ENCODE measurements at regions not wholly inside any gene's neighbourhood (a gene's known extent, or its start where the extent isn't known, plus 50 kb on each side); places are given as distances from the start of the nearest gene placed in this dataset.
"Not testable (repeated sequence)": the region's sequence is repeated elsewhere in the genome, so short reads cannot be mapped to it uniquely, and the experiment has no call there.

DNA sequence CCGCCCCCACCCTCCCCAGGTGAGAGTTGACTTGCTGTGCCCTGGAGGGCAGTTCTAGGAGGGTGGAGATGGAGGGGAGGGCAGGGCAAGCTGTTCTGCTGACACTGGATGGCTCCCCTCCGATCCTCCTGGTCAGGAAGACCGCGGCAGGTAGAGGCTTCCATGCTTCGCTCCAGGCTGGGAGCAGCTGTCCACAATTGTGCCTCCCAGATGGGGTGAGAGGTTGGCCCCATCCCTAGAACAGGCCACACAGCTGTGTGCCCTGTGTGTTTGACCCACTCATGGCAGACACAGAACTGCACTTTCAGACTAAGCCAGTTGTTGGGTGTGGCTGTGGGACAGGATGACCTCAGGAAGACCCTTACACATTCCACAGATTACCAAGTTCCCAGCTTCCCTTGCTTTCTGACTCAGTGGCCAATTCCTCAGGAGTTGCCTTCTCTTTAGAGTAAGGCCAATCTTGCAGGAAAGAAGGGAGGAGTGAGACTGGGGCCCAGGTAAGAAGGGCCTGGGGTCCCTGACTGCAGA is 72.1 kb upstream of the HSPA9 start:
- no peak for DNase-seq

DNA sequence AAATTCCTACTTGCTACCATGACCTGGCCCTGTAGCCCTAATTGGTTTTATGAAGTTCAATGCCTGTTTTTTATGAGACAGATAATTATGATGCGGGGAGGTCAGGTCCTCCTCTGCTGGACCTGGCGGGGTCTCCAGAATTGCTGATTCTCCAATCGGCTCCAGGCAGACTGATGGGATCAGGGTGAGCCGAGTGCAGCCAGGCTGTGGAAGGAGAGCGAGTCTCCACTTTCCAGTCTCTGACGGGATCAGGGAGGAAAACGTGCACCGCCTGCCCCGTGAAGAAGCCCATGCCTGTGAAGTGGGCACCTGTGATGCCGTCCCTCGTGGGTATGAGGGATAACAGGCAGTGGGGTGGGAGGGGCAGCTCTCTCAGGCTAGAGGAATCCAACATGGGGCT is 71.5 kb upstream of the HSPA9 start:
- DNase-seq, result no peak

DNA sequence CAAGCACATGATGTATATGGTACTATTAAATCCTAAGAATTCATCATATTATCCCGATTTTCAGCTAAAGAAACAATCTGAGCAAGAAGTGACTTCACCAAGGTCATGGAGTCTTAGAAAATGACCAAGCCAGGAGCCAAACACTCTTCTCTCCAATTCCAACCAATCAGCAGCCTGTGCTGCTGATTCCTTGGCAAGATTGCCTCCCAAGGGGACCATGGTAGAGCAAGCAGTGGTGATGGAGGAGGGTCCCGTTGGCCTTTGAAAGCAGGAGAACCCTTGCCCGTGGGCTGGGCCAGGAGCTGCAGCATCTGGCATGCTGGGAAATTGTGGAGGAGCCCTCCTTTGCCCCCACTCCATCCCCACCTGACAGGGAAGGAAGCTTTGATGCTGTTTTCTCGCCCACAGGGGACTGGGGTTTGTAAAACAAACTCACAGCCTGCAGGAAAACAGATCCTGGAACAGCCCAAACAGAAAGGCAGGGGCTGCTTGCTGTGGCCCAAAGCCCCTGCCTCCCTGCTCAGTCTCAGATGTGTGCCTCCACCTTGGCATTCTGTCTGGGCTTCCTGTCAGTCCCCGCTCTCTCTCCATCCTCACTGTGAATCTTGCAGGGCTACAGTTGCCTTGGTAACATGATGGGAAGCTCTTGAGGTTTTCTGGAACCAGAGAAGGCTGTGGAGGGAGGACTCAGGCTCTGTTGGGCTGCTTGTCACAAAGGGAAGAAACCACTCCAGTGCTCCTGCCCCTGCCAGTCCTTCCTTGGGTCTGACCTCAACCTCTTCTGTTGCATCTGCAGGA is 70.8 kb upstream of the HSPA9 start:
- no peak for DNase-seq

DNA sequence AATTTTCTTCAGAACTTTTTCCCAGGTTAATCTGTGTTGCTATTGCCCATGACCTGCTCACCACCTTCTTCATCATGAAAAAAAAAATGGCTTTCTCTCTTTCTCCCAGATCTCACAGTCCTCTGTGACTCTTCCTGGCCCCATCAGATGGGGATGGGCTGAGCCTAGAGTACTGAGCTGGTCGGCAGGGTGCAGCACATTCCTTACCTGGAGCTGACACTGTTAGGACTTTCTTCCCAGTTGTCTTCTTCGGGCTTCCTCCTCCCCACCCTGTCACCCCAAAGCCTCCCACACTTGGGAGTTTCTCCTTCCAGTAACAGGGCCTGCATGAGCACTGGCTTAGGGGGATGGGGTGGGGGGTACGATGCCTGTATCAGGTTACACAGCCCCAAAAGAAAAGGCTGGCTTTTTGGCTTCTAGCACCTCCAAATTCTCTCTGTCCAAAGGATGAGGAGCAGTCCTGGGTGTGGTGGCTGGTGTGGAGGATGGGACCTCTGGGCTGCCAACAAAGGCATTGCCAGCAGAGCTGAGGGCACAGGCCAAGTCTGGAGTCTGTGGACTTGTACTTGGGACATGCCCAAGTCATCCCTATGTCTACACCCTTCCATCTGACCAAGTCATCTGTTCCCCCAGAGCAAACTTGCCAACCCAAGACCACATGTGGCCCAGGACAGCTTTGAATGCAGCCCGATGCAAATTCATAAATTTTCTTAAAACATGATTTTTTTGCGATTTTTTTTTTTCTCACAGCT is 68.0 kb upstream of the HSPA9 start:
- DNase-seq, result no peak

DNA sequence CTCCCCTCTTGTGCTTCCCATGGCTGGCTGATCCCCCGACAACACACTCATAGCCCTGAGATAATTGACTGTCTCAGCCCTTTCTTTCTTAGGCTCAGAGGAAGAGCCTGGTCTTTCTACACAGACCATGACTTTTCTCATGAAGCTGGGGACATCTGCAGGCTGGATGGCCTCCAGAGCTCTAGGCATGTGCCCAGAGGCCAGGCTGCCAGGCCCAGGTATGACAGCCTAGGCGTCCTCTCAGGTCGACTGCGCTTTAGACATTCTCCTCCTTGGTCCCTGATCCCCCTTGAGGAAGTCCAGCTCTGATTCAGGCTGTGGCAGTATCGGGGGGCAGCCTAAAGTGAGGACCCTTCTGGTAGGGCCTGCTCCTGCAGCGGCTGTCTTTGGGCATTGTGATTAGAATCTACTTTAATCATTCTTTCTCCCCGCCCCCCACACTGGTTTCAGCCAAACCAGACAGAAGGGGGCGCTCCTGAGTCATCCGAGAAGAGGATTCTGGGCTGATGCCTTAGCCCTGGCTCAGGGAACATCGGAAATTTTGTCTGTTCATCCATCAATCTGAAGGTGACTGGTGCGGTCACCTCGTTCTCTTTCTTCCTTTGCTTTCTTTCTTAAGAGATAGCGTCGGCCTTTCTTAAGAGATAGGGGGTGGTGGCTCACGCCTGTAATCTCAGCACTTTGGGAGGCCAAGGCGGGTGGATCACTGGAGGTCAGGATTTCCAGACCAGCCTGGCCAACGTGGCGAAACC is 66.5 kb upstream of the HSPA9 start:
- peak; percentile 56 for DNase-seq

DNA sequence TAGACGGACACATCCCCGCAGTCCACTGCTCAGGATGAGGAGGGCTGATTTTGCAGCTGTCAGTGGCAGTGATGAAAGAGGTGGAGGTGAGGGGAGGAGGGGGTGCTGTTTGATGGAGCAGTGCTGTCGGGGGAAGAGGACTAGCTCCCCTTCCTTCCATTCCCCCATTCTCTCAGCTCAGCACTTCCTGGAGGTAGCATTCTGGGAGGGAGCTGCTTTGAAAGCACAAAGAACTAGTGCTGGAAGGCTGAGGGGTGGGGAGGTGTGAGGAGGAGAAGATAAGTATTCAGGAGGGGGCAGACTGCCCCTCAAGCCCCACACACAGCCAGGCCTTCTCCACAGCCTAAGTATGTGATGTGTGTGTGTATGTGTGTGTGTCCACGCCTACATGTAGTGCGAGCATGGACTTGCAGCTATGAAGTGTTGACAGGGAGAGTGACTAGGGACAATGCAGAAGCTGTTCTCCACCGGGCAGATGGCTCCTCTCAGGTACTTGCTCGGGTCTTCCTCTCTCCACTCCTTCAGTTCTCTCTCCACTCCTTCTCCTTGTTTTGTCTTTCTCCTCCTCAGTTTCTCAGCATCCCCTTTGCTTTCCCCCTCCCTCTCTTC is 65.5 kb upstream of the HSPA9 start:
- DNase-seq, result no peak

DNA sequence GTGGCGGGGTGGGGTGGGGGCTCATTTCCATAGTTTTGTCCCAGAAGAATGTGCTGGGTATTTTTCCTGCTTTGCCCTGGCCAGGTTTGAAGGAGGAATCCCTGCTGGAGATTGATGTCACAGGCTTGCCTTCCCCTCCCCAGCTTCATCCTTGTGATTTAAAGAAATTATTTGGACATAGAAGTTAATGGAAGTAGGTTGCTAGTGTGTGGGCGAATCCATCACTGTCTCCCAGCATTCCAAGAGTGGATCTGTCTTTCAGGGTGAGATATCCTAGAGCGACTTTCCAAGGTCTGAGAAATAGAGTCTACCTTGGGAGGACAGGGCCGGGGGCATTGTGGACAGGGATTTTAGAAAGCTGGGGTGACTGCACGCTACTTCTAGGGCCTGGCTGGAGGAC is 64.9 kb upstream of the HSPA9 start:
- no peak for DNase-seq

DNA sequence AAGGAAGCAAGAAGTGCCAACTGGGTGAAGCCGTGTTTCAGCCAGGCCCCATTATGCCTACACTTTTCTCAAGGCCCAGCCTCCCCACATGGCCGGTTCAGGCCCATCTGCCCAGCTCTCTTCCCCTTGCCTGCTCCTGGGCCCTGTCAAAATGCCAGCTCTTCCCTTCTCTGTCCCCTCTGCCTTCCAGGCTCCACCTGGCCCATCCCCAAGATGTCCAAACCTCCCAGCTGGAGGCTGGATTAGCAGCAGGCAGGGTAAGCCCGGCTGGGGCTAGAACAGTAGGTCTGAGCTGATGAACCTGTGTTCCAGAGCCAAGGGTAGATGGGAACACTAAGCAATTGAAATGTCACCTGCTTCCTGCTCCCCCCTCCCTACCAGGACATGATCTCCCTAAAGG is 64.1 kb upstream of the HSPA9 start:
- DNase-seq, result no peak

DNA sequence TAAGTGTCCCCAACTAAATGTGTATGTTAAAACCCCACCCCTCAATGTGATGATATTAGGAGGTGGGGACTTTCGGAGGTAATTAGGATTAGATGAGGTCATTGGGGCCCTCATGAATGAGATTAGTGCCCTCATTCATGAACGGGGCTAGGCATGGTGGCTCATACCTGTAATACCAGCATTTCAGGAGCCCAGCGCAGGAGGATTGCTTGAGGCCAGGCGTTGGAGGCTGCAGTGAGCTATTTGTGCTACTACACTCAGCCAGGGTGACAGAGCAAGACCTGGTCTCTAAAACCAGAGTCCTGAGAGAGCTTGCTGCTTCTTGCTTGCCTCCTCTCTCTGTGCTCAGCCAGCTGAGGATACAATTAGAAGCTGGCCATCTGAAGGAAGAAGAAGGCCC is 62.1 kb upstream of the HSPA9 start:
- no peak for DNase-seq

DNA sequence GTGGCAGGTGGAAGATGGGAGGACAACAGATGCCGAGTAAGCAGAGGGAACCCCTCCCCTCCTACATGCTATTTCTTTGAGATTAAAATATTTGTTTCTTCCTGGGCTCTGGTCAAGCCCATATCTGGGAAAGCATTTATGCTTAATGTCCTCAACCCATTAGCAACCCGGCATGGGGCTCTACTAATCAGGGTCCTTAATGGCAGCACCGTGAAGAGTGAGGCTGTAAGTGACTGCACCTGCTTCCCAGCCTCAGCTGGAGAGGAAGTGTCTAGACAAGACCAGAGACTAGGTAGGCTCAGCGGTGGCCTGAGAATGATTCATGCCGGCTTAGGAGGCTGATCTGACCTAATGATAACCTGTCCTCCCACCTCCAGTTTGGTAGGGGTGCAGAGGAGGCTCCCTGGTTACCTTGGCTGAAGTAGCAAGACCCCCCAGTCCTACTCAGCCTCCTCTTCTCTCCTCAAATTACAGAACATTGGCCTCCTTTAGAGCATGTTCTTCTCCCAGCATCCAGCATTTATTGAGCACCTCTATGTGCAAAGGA is 61.3 kb upstream of the HSPA9 start:
- no peak for DNase-seq

DNA sequence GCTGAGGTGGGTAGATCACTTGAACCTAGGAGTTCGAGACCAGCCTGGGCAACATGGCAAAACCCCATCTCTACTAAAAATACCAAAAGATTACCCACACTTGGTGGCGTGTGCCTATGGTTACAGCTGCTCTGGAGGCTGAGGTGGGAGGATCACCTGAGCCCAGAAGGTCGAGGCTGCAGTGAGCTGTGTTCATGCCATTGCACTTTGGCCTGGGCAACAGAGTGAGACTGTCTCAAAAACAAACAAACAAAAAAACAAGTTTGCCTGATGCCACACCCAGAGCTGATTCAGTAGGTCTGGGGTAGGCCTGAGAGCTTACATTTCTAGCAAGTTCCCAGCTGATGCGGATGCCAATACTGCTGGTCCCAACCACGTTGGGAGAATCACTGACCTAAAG is 60.5 kb upstream of the HSPA9 start:
- DNase-seq, result no peak

DNA sequence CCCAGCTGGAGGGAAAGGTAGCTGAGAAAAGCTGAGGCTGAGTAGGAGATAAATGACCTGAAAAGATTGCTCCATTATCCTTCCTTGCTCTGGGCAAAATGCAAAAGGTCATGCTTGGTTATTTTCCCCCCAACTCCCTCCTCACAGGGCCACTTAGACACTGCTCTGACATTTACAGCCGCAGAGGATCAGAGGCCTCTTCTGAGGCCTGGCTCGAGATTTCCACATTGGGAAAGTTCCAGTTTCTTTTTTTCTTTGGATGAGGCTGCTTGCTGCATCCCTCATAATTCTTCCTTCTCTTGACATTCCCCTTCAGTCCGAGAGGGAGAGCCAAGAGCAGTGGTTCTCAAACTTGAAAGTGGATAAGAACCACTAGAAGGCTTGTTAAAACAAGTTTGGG is 60.1 kb upstream of the HSPA9 start:
- no peak for DNase-seq

DNA sequence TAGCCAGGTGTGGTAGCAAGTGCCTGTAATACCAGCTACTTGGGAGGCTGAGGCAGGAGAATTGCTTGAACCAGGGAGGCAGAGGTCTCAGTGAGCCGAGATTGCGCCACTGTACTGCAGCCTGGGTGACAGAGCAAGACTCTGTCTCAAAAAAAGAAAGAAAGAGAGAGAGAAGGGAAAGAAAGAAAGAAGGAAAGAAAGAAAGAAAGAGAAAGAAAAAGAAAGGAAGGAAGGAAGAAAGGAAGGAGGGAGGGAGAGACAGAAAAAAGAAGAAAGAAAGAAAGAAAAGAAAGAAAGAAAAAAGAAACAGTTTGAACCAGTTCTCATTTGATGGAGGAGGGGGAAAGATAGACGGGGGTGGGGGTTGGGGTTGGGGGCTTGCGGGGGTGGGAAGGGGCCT is 59.6 kb upstream of the HSPA9 start:
- not testable (repeated sequence) for DNase-seq

DNA sequence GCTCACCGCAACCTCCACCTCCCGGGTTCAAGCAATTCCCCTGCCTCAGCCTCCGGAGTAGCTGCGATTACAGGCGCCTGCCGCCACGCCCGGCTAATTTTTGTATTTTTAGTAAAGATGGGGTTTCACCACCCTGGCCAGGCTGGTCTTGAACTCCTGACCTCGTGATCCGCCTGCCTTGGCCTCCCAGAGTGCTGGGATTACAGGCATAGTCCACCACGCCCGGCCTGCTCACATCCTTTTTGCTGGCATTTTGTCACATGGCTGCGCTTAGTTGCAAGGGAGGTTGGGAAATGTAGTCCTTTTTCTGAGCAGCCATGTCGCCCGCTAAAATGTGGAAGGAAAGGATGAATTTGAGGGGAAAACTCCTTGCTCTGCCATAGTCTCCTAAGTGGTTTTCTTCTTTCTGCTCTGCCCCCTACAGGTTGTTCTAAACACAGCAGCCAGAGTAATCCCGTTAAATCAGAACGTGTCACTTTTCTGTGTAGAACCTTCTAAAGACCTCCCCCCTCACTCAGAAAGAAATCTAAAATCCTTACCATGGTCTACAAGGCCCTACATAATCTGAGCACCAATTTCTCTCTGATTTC is 57.8 kb upstream of the HSPA9 start:
- peak; percentile 63 for DNase-seq

DNA sequence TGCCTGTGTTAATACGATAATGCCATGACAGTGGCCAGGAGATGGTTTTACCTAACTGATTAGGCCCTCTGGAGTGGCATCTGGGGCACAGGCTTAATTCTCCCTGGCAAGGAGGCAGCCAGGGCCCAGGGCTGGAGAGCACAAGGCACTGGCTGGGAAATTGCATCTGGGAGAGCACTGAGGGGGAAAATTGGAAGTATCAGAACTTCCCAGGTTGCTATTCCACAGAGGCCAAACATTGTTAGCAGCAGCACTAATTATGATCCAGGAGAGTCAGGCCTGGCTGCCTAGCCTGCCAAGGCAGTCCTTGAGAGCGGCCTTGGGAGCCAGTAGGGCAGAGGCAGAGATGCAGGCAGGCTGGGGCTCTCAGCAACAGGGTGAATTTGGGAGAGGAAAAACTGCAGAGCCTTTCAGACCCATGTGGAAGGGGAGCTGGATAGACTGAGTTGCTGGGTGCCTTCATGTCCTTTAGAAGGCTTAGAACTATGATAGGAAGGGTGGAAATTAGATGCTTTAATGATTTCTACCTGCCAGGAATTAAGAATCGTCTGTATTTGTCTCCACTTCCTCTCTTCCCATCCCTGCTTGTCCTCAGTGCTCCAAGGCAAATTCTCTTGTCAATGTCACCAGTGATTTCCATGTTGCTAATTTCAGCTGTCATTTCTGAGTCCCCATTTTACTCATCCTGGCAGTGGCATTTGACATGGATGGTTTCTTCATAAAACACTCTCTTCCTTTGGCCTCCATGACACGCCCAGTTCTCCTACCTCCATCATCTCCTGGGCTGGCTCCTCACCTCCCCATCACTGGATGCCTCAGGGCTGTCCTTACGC is 56.1 kb upstream of the HSPA9 start:
- no peak for DNase-seq

DNA sequence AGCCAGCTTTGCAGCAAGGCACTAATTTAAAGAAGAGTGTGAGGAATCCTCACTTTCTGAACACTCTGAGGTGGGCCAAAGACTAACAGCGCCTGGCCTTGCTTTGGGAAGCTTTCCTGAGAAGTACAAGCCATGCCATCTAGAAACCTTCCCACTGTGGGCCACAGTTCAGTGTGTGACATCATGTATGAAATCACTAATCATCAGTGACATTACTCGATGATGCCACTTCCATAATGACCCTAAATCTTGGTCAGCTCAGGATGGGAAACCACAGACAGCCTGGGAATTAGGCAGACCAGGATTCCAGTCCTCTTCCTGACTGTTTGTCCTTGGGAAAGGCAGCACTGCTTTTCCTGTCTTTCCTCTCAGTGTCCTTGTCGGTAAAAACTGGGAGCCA is 54.2 kb upstream of the HSPA9 start:
- DNase-seq, result no peak

DNA sequence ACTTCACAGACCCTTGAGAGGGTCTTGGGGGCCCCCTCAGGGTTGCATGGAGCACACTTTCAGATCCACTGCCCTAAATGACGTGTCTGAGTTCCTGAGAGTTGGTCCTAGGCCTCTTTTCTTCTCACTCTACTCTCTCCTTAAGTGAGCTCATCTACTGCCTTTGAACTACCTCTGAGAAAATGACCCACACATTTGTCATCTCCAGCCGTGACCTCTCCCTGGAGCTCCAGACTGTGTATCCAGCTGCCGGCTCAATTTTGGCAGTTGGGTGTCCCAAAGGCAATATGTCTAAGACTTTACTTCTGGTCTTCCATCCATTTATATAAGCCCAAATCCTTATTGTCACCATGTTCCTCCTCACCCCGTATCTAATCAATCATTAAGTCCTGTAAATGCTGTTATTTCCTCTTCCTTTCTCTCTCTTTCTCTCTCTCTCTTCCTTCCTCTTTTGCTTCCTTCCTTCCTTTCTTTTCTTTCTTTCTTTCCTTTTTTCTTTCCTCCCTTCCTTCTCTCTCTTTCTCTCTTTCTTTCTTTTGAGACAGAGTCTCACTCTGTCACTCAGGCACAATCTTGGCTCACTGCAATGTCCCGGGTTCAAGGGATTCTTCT is 51.2 kb upstream of the HSPA9 start:
- DNase-seq, result no peak

DNA sequence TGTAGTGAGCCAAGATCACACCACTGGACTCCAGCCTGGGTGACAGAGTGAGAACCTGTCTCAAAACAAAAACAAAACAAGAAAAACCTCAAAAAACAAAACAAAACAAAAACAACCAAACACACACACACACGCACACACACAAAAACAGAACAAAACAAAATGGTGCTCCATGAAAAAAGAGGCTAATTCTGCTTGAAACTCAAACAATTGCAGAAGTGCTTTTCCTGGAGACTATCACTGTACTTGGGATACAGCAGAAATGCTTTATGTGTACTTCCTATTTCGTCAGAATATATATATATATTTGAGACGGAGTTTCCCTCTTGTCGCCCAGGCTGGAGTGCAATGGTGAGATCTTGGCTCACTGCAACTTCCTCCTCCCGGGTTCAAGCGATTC is 49.9 kb upstream of the HSPA9 start:
- no peak for DNase-seq

All from left hindlimb (tissue), 1 donor.